GM06990 (cell line): ENCODE measurements at regions not wholly inside any gene's neighbourhood (a gene's known extent, or its start where the extent isn't known, plus 50 kb on each side); places are given as distances from the start of the nearest gene placed in this dataset.

Source experiments
- DNase-seq: peaks from one replicate; pipeline ENCODE4 v3.0.0-alpha.2; 2011; ENCODE audit not compliant: insufficient read length; ENCODE audit errors: extremely low read depth
- H3K27me3 ChIP-seq: replicated peaks from 2 replicates; pipeline ENCODE4 v1.6.0; 2011; ENCODE audit warnings: low read length; ENCODE audit not compliant: control insufficient read depth, insufficient read depth
- H3K36me3 ChIP-seq: 2 replicates; pipeline ENCODE4 v1.5.1; 2011; ENCODE audit warnings: low read length; ENCODE audit not compliant: control insufficient read depth, insufficient read depth
- H3K4me3 ChIP-seq: replicated peaks from 2 replicates; pipeline ENCODE4 v1.5.1; 2011; ENCODE audit warnings: low read depth, mild to moderate bottlenecking, control low read depth, low read length
- CTCF ChIP-seq: IDR thresholded peaks from 2 replicates; pipeline ENCODE4 v1.5.1; 2011; ENCODE audit warnings: low read length, control low read depth, mild to moderate bottlenecking, inconsistent platforms; ENCODE audit not compliant: insufficient read depth, poor library complexity, severe bottlenecking

- DNase-seq: peak; percentile 21
- TF ChIP-seq CTCF: peak; percentile 92
- Histone ChIP-seq H3K27me3 (no peaks in the 10 kb centered on the region), H3K4me3 (no peak overlapping the region), H3K36me3 (no peaks in the 10 kb centered on the region)
Observed at GRCh38 chr6:168895102-168895812, 358.4 kb downstream of the THBS2 start.

- H3K4me3 ChIP-seq: no peak overlapping the region
- no peaks in the 10 kb centered on the region for H3K27me3 ChIP-seq
Observed at GRCh38 chr6:168892031-168892430, 361.6 kb downstream of the THBS2 start.

GRCh38 chr6:168890981-168891365 lies 362.7 kb downstream of the THBS2 start:
- H3K36me3 ChIP-seq: no peaks in the 10 kb centered on the region
- no peak for DNase-seq
- TF ChIP-seq CTCF: no peak
- H3K4me3 ChIP-seq: no peak overlapping the region
- H3K27me3 ChIP-seq: no peaks in the 10 kb centered on the region

More at GRCh38 chr6:168892031-168892430, 361.6 kb downstream of the THBS2 start:
- DNase-seq: no peak
- no peaks in the 10 kb centered on the region for H3K36me3 ChIP-seq
- TF ChIP-seq CTCF: no peak

- Histone ChIP-seq H3K4me3 (no peak overlapping the region), H3K36me3 (no peaks in the 10 kb centered on the region), H3K27me3 (no peaks in the 10 kb centered on the region)
- no peak for TF ChIP-seq CTCF
- no peak for DNase-seq
Observed at GRCh38 chr6:168890306-168890980, 363.2 kb downstream of the THBS2 start.

GRCh38 chr6:168888786-168889345 lies 364.8 kb downstream of the THBS2 start:
- H3K27me3 ChIP-seq: no peaks in the 10 kb centered on the region
- H3K36me3 ChIP-seq: no peaks in the 10 kb centered on the region
- no peak for DNase-seq
- H3K4me3 ChIP-seq: no peak overlapping the region
- no peak for TF ChIP-seq CTCF
